Neural progenitor cell (in vitro differentiated cells): ENCODE measurements at regions not wholly inside any gene's neighbourhood (a gene's known extent, or its start where the extent isn't known, plus 50 kb on each side); places are given as distances from the start of the nearest gene placed in this dataset.

Source experiments
- DNase-seq: peaks from one replicate; pipeline ENCODE4 v3.0.0-alpha.2; 2016; ENCODE audit warnings: low spot score
- H2AFZ ChIP-seq: fragments of 200-600 bp; sonication (generic); replicated peaks from 2 replicates; pipeline ENCODE4 v1.6.1; 2016; ENCODE audit warnings: antibody characterized with exemption
- H3F3A ChIP-seq: fragments of 200-600 bp; sonication (generic); 2 replicates; pipeline ENCODE4 v1.6.1; 2016; ENCODE audit warnings: antibody characterized with exemption, low read depth
- H3K27ac ChIP-seq: fragments of 200-600 bp; sonication (generic); 2 replicates; pipeline ENCODE4 v1.5.1; 2016; ENCODE audit warnings: mild to moderate bottlenecking
- H3K27me3 ChIP-seq: fragments of 200-600 bp; sonication (generic); 2 replicates; pipeline ENCODE4 v1.6.1; 2016; ENCODE audit warnings: mild to moderate bottlenecking, moderate library complexity
- H3K36me3 ChIP-seq: fragments of 200-600 bp; sonication (generic); 2 replicates; pipeline ENCODE4 v1.5.1; 2016
- H3K4me1 ChIP-seq: fragments of 200-600 bp; sonication (generic); 2 replicates; pipeline ENCODE4 v1.6.1; 2016; ENCODE audit warnings: mixed run types
- H3K4me2 ChIP-seq: fragments of 200-600 bp; sonication (generic); 2 replicates; pipeline ENCODE4 v1.6.1; 2016
- H3K4me3 ChIP-seq: fragments of 200-600 bp; sonication (generic); 2 replicates; pipeline ENCODE4 v1.5.1; 2016
- H3K79me2 ChIP-seq: fragments of 200-600 bp; sonication (generic); 2 replicates; pipeline ENCODE4 v1.6.1; 2016; ENCODE audit warnings: low read depth
- H3K9ac ChIP-seq: fragments of 200-600 bp; sonication (generic); 2 replicates; pipeline ENCODE4 v1.6.1; 2016
- H3K9me3 ChIP-seq: fragments of 200-600 bp; sonication (generic); 2 replicates; pipeline ENCODE4 v1.5.1; 2016; ENCODE audit warnings: low read depth
- H4K20me1 ChIP-seq: fragments of 200-600 bp; sonication (generic); 2 replicates; pipeline ENCODE4 v1.6.1; 2016; ENCODE audit warnings: low read depth
- H3K27ac Mint-ChIP-seq: 3 replicates; pipeline ENCODE4 v1.8.0; 2021; ENCODE audit warnings: mixed read lengths
- H3K27me3 Mint-ChIP-seq: 2 replicates; pipeline ENCODE4 v1.8.0; 2022; ENCODE audit warnings: low read depth, mild to moderate bottlenecking, inconsistent platforms, moderate library complexity, mixed read lengths; ENCODE audit not compliant: insufficient read depth
- H3K36me3 Mint-ChIP-seq: 3 replicates; pipeline ENCODE4 v1.8.0; 2021; ENCODE audit warnings: mixed read lengths
- H3K4me1 Mint-ChIP-seq: 3 replicates; pipeline ENCODE4 v1.8.0; 2021; ENCODE audit warnings: mixed read lengths
- H3K4me3 Mint-ChIP-seq: 3 replicates; pipeline ENCODE4 v1.8.0; 2021; ENCODE audit warnings: mild to moderate bottlenecking, moderate library complexity, mixed read lengths
- H3K9me3 Mint-ChIP-seq: 3 replicates; pipeline ENCODE4 v1.8.0; 2020; ENCODE audit warnings: mixed read lengths
- EZH2 ChIP-seq: fragments of 200-600 bp; sonication (generic); IDR thresholded peaks from 2 replicates; pipeline ENCODE4 v1.6.1; 2017; ENCODE audit warnings: antibody characterized with exemption, mild to moderate bottlenecking, moderate library complexity
- EZH2phosphoT487 ChIP-seq: fragments of 200-600 bp; sonication (generic); IDR thresholded peaks from 2 replicates; pipeline ENCODE4 v1.6.1; 2017; ENCODE audit warnings: antibody characterized with exemption
- TF ChIP-seq, protein P1 (sequence below): fragments of 200-600 bp; sonication (generic); IDR thresholded peaks from 2 replicates; pipeline ENCODE4 v1.5.1; 2017; ENCODE audit warnings: antibody characterized with exemption, mild to moderate bottlenecking

DNA sequence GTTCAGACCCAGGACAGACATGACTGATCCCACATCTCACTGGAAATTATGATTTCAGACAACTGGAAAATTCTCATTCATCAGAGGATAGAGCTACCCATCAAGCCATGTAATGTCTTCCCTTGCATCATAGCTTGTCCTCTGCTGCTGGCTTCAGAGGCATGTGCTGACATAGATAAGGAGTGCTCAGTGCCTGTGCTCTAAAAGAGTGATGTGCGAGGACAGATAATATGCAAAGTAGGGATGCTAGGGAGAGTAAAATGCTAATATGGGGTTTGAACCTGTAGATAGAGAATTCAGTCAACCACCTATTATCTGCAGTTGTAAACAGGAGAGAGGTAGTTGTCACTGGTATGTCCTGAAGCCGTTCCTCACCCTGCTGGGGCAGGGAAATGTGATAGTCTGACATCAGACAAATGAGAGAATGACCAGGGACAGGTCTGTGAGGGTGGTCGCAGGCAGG lies 349.7 kb upstream of the CCL2 start:
- H3F3A ChIP-seq, result no peaks in the 10 kb centered on the region
- no peaks in the 10 kb centered on the region for H3K4me1 ChIP-seq
- H3K27ac ChIP-seq, result no peak overlapping the region
- H3K27me3 ChIP-seq, result no peaks in the 10 kb centered on the region
- H3K27me3 Mint-ChIP-seq, result peaks cover 11% of the 10 kb centered on the region
- no peaks in the 10 kb centered on the region for H3K9me3 Mint-ChIP-seq
- no peak overlapping the region for H3K27ac Mint-ChIP-seq
- no peaks in the 10 kb centered on the region for H3K36me3 Mint-ChIP-seq
- H3K9me3 ChIP-seq, result no peaks in the 10 kb centered on the region
- no peak for DNase-seq
- no peak overlapping the region for H3K4me3 ChIP-seq
- TF ChIP-seq EZH2 (no peak), EZH2phosphoT487 (no peak)
- TF ChIP-seq, protein P1, sequence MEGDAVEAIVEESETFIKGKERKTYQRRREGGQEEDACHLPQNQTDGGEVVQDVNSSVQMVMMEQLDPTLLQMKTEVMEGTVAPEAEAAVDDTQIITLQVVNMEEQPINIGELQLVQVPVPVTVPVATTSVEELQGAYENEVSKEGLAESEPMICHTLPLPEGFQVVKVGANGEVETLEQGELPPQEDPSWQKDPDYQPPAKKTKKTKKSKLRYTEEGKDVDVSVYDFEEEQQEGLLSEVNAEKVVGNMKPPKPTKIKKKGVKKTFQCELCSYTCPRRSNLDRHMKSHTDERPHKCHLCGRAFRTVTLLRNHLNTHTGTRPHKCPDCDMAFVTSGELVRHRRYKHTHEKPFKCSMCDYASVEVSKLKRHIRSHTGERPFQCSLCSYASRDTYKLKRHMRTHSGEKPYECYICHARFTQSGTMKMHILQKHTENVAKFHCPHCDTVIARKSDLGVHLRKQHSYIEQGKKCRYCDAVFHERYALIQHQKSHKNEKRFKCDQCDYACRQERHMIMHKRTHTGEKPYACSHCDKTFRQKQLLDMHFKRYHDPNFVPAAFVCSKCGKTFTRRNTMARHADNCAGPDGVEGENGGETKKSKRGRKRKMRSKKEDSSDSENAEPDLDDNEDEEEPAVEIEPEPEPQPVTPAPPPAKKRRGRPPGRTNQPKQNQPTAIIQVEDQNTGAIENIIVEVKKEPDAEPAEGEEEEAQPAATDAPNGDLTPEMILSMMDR, result no peak
- H3K4me2 ChIP-seq, result no peak overlapping the region
- H3K9ac ChIP-seq, result no peak overlapping the region
- no peaks in the 10 kb centered on the region for H3K79me2 ChIP-seq
- no peaks in the 10 kb centered on the region for H4K20me1 ChIP-seq
- H2AFZ ChIP-seq, result no peak overlapping the region
- no peaks in the 10 kb centered on the region for H3K36me3 ChIP-seq
- H3K4me1 Mint-ChIP-seq, result no peaks in the 10 kb centered on the region
- no peak overlapping the region for H3K4me3 Mint-ChIP-seq

DNA sequence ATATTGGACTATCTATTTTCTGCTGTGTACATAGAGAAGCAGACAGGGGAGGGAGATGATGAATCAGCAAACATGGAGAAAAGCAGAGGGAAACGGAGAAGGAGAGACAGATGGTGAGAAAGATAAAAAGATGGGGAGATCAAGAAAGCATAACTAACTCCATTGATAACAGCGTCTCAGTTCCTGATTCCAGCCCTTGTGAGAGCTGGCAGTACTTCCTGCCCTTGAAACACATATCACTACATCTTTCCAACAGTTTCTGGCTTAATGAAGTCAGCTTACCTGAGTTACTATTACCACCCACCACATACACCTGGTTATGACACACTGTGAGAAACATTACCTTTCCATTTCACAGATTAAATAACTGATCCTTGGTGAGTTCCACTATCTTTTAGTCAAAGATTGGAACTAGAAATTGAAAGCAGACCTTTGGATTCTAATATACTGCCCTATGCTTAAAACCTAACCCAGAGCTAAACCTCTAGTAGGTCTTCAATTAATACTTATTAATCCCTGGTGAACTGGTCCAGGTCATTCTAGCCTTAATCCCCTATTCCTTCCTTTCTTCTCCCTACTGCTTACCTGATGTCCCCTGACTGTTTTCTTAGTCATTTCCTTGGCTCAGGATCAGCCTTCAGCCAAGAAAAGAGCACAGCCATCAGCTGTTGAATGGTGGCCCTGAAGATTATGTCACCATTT lies 346.6 kb upstream of the CCL2 start:
- H3K4me3 Mint-ChIP-seq, result no peak overlapping the region
- Histone ChIP-seq H3K4me1 (no peaks in the 10 kb centered on the region), H3K9ac (no peak overlapping the region), H3K79me2 (no peaks in the 10 kb centered on the region), H3K27ac (no peak overlapping the region), H3K27me3 (no peaks in the 10 kb centered on the region), H3K9me3 (no peaks in the 10 kb centered on the region), H3K36me3 (no peaks in the 10 kb centered on the region), H3F3A (no peaks in the 10 kb centered on the region), H3K4me3 (no peak overlapping the region), H2AFZ (no peak overlapping the region), H4K20me1 (no peaks in the 10 kb centered on the region), H3K4me2 (no peak overlapping the region)
- peaks cover 6% of the 10 kb centered on the region for H3K27me3 Mint-ChIP-seq
- no peak overlapping the region for H3K27ac Mint-ChIP-seq
- DNase-seq, result no peak
- H3K36me3 Mint-ChIP-seq, result no peaks in the 10 kb centered on the region
- H3K9me3 Mint-ChIP-seq, result no peaks in the 10 kb centered on the region
- TF ChIP-seq EZH2, result no peak
- TF ChIP-seq EZH2phosphoT487, result no peak
- TF ChIP-seq, protein P1, result no peak
- no peaks in the 10 kb centered on the region for H3K4me1 Mint-ChIP-seq

DNA sequence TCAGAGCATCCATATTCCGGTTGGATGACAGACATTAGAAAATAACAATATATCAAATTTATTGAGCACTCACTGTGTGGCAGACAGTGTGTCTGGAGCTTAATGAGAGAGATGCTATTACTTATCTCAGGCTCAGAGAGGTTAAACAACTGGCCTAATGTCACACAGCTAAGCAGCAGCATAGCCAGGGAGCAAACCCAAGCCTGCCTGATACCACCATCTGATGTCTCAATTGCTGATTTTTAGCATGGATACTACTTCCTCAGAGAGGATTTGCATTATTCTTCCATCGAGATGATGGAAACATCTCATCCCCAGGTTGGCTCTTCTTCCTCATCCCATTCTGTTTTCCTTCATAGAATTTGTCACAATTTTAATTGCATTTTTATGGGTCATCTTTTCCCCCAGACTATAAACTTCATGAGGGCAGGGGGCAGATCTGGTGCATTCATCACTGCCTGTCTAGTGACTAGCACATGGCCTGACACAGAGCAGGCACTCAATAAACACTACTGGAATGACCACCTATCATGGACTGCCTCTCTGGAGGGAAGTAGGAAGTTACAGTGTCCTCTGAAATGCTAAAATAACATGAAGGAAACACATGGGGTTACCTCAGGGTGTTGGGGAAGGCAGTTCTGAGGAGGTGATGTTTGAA lies 344.8 kb upstream of the CCL2 start:
- no peak for DNase-seq
- Mint-ChIP-seq H3K27me3 (peaks cover 4% of the 10 kb centered on the region), H3K4me1 (no peaks in the 10 kb centered on the region), H3K27ac (no peak overlapping the region), H3K4me3 (no peak overlapping the region), H3K9me3 (no peaks in the 10 kb centered on the region), H3K36me3 (no peaks in the 10 kb centered on the region)
- no peaks in the 10 kb centered on the region for H3K36me3 ChIP-seq
- no peak for TF ChIP-seq EZH2
- TF ChIP-seq EZH2phosphoT487, result no peak
- TF ChIP-seq, protein P1, result no peak
- H3K27me3 ChIP-seq, result no peaks in the 10 kb centered on the region
- H3K9me3 ChIP-seq, result no peaks in the 10 kb centered on the region
- no peak overlapping the region for H3K4me3 ChIP-seq
- no peak overlapping the region for H3K9ac ChIP-seq
- H4K20me1 ChIP-seq, result no peaks in the 10 kb centered on the region
- H3K79me2 ChIP-seq, result no peaks in the 10 kb centered on the region
- no peak overlapping the region for H3K4me2 ChIP-seq
- H3K27ac ChIP-seq, result no peak overlapping the region
- H2AFZ ChIP-seq, result no peak overlapping the region
- no peaks in the 10 kb centered on the region for H3F3A ChIP-seq
- no peaks in the 10 kb centered on the region for H3K4me1 ChIP-seq
